CD4-positive, alpha-beta T cell treated with Interleukin-4 for 4 hours (primary cell): ENCODE measurements at regions not wholly inside any gene's neighbourhood (a gene's known extent, or its start where the extent isn't known, plus 50 kb on each side); places are given as distances from the start of the nearest gene placed in this dataset.

ENCODE experiments used
- DNase-seq: peaks from one replicate; pipeline ENCODE4 v3.0.0-alpha.2; 2020

DNA sequence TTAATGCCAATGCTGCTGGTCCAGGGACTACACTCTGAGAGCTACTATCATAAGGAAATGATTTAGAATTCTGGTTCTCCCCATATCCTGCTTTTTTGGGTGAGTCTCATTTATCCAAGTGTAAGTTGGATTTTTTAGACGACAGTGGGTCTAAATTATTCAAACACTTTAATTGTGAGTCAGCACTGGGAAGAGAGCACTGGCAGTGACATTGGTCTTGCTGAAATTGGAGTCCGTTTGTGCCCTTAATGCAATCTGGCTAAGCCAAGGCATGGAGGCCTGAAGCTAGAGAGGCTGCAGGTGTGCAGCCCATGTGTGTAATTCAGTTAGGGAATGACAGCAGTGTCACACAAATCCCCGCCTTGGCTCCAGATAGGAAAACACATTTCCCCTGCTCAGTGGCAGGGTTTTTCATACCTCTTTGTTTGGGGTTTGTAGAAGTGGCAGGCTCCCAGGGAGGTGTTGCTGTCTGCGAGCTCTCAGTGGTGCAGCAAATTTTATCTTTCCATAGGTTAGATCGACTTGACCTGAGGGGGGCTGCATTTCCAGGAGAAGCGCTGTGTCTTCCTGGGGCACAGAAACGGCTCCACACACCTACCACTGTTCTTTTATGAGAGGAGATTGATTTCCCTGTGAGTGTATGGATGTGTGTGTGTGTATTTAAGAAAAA, 197.7 kb downstream of the CD47 start:
- DNase-seq = no peak

- no peak for DNase-seq
Measured at GRCh38 chr3:107884719-107885460, 205.9 kb downstream of the CD47 start.

DNA sequence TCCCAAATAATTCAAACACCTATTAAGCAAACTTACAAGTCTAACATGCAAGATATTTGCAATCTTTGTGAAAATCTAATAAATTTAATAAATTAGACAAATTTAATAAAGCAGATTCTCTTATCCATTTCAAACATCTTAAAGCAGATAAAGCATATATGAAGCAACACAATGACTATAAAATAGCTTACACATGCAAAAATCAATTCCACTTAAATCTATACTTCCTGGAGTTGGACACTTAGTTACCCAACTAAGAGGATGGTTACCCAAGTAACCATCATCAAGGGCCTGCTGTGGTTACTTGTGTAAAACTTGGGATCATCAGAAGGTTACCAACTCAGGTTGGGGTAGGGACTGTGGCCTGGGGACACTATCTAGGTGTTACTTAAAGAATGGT, 206.8 kb downstream of the CD47 start:
- no peak for DNase-seq

DNA sequence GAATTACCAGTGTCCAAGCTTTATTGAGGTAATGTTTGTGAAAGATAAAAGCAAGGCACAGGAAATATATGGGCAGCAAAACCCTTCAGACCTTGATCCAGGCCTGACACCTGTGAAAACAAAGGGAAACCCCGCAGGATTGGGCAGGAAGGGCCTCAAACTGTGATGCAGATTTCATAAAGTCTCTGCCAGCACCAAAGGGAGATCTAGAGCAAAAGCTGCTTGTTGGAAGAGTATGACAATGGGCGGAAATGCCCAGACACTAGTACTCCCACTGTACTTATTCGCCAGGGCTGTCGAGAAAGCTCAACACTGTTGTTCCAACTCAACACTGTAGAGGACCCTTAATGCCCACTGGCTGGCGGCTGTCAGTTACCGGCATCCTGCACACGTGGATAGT, 207.9 kb downstream of the CD47 start:
- no peak for DNase-seq

DNA sequence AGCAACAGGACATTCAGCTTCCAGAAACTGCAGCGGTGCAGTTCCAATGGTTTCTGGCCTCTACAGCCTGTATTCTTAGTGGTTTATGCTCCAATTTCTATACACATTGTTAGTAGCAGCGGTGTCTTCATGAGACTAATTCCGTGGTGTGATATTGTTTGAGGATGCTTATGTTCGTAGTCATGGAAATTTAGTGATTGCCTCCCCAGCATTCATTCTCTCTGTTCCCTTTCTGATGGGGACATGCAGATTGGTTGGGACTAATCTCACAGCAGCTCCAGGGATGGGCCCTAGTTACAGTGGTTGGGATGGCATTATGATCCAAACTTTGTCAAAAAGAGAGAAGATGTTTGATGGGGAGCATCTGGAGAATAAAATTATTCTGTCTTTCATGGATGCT, 208.6 kb downstream of the CD47 start:
- no peak for DNase-seq

DNA sequence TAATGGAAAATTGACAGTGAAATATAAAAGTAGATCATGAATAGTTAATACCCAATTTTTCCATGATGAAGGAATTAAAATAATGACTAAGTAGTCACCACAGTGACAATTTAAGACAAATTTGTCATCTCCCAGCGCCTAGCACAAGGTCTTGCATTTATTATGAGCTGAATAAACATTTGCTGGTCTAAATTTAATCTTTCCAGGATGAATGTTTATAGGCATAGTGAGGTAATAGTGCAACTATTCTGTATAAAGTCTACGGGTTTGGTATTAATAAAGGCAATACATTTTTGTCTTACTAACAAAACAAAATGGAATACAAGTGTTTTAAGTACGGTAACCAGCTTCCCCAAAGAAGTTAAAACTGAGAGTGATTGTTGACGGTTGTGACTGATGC, 209.3 kb downstream of the CD47 start:
- no peak for DNase-seq

GRCh38 chr3:107880702-107881101, 210.1 kb downstream of the CD47 start:
- no peak for DNase-seq

DNA sequence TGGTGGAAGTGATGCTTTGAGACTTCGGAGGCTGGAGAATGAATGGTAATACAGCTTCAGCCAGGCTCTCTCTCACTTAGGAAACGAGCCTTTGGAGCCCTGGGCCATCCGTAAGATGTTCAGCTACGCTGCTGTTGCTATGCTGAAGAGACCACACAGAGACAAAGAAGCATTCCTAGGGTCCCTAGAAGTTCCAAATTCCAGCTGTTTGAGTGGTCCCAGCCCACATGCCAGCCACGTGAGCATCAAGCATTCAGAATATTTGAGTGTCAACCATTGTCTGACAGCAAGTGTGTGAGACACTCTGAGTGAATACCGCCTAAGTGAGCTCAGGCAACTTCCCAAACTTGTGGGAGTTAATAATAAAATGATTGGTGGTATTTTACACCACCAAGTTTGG, 212.9 kb downstream of the CD47 start:
- no peak for DNase-seq

- DNase-seq = no peak
Measured at GRCh38 chr3:107870943-107871638, 219.7 kb downstream of the CD47 start.

DNA sequence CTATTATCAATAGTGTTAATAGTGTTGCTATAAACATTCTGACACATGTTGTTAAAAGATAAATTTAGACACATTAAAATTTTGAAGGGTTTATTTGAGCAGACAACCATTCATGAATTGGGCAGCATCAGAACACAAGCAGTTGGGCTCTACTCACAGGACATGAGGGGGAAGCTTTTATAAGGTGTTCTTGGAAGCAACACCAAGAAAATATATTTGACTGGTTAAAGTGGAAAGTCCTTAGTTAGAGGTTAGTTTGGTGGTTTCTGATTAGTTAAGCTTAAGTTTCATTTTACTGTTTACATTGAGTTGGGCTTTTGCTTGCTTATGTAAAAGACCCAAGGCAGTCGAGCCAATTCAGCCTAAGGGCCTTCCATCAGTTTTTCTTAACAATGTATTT, 220.7 kb downstream of the CD47 start:
- DNase-seq = no peak

- no peak for DNase-seq
Measured at GRCh38 chr3:107868449-107868848, 222.4 kb downstream of the CD47 start.

DNA sequence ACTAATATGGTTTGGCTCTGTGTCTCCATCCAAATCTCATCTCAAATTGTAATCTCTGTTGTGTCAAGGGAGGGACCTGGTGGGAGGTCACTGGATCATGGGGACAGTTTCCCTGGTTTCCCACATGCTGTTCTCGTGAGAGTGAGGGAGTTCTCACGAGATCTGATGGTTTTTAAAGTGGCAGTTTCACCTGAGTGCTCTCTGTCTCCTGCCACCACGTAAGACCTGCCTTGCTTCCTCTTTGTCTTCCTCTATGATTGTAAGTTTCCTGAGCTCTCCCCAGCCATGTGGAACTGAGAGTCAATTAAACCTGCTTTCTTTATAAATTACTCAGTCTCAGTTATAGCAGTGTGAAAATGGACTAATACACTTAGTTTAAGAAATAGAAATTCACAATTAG, 228.9 kb downstream of the CD47 start:
- no peak for DNase-seq

DNA sequence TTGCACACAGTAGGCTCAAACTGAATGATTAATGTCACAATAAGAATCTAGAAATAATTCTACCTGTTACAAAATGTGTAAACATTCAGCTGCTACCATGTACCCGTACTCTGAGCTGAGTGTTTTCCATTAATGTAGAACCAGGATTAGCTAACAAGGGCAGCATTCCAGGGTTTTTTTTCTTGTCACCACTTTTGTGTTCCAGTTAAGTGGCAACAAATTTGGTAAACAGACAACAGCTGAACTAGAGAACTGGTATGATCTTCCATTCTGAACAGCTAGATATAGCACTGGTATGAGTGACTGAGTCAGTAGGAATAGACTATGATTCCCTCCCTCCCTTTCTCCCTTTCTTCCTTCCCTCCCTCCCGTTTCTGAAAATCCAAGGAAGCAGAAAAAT, 229.4 kb downstream of the CD47 start:
- DNase-seq = no peak
